Astrocyte (in vitro differentiated cells and primary cell): ENCODE measurements at regions not wholly inside any gene's neighbourhood (a gene's known extent, or its start where the extent isn't known, plus 50 kb on each side); places are given as distances from the start of the nearest gene placed in this dataset.
"Not testable (repeated sequence)": the region's sequence is repeated elsewhere in the genome, so short reads cannot be mapped to it uniquely, and the experiment has no call there.

Source experiments
- DNase-seq: peaks from one replicate; pipeline ENCODE4 v3.0.0-alpha.2; 2010; ENCODE audit warnings: low read depth
- FAIRE-seq: peaks from 2 replicates; lab custom pipeline; 2011; peaks lifted over from hg19 to GRCh38; lab: Jason Lieb, UNC
- H2AFZ ChIP-seq: 2 replicates; pipeline ENCODE4 v1.6.0; 2012; ENCODE audit warnings: low read depth, low read length, inconsistent platforms
- H3K27ac ChIP-seq: 2 replicates; pipeline ENCODE4 v1.5.1; 2011; ENCODE audit warnings: low read depth, low read length, inconsistent platforms
- H3K27me3 ChIP-seq: 2 replicates; pipeline ENCODE4 v1.6.0; 2011; ENCODE audit warnings: low read length, inconsistent platforms; ENCODE audit not compliant: insufficient read depth
- H3K36me3 ChIP-seq: 2 replicates; pipeline ENCODE4 v1.5.1; 2011; ENCODE audit warnings: low read length, inconsistent platforms; ENCODE audit not compliant: insufficient read depth
- H3K4me1 ChIP-seq: 2 replicates; pipeline ENCODE4 v1.5.1; 2011; ENCODE audit warnings: low read length, inconsistent platforms; ENCODE audit not compliant: insufficient read depth
- H3K4me2 ChIP-seq: 2 replicates; pipeline ENCODE4 v1.6.0; 2012; ENCODE audit warnings: low read length, inconsistent platforms
- H3K4me3 ChIP-seq: 2 replicates; pipeline ENCODE4 v1.5.1; 2011; ENCODE audit warnings: low read depth, mild to moderate bottlenecking, low read length, inconsistent platforms; ENCODE audit not compliant: insufficient read depth
- H3K79me2 ChIP-seq: 2 replicates; pipeline ENCODE4 v1.6.0; 2012; ENCODE audit warnings: mild to moderate bottlenecking, low read length, inconsistent platforms; ENCODE audit not compliant: insufficient read depth
- H3K9ac ChIP-seq: 2 replicates; pipeline ENCODE4 v1.6.0; 2012; ENCODE audit warnings: mild to moderate bottlenecking, low read length, inconsistent platforms
- H3K9me3 ChIP-seq: 2 replicates; pipeline ENCODE4 v1.5.1; 2012; ENCODE audit warnings: low read depth, mild to moderate bottlenecking, low read length, inconsistent platforms; ENCODE audit not compliant: insufficient read depth
- H4K20me1 ChIP-seq: 2 replicates; pipeline ENCODE4 v1.6.0; 2012; ENCODE audit warnings: low read length, inconsistent platforms; ENCODE audit not compliant: insufficient read depth
- H3K27ac Mint-ChIP-seq: one replicate; pipeline ENCODE4 v1.8.0; 2021; ENCODE audit warnings: mild to moderate bottlenecking, mixed read lengths; ENCODE audit not compliant: unreplicated experiment
- H3K27me3 Mint-ChIP-seq: one replicate; pipeline ENCODE4 v1.8.0; 2021; ENCODE audit warnings: low read depth, mixed read lengths; ENCODE audit not compliant: unreplicated experiment
- H3K36me3 Mint-ChIP-seq: one replicate; pipeline ENCODE4 v1.8.0; 2021; ENCODE audit warnings: low read depth, mixed read lengths; ENCODE audit not compliant: unreplicated experiment
- H3K4me1 Mint-ChIP-seq: one replicate; pipeline ENCODE4 v1.8.0; 2021; ENCODE audit warnings: low read depth, mixed read lengths; ENCODE audit not compliant: unreplicated experiment
- H3K4me3 Mint-ChIP-seq: one replicate; pipeline ENCODE4 v1.8.0; 2021; ENCODE audit warnings: mild to moderate bottlenecking, moderate library complexity, mixed read lengths; ENCODE audit not compliant: unreplicated experiment
- H3K9me3 Mint-ChIP-seq: one replicate; pipeline ENCODE4 v1.8.0; 2021; ENCODE audit warnings: mild to moderate bottlenecking, mixed read lengths; ENCODE audit not compliant: unreplicated experiment
- CTCF ChIP-seq: IDR thresholded peaks from 2 replicates; pipeline ENCODE4 v1.5.1; 2011; ENCODE audit warnings: low read depth, mild to moderate bottlenecking, inconsistent platforms, low read length, moderate library complexity; ENCODE audit not compliant: insufficient read depth
- EZH2 ChIP-seq: IDR thresholded peaks from 2 replicates; pipeline ENCODE4 v1.6.1; 2012; ENCODE audit warnings: mild to moderate bottlenecking, low read length, inconsistent platforms; ENCODE audit not compliant: insufficient read depth

GRCh38 chr2:21372654-21373053 is 248.9 kb downstream of the TDRD15 start:
- no peak for FAIRE-seq
- H3K9ac ChIP-seq = no peak overlapping the region
- Mint-ChIP-seq H3K4me1 (no peaks in the 10 kb centered on the region), H3K36me3 (no peaks in the 10 kb centered on the region), H3K9me3 (no peaks in the 10 kb centered on the region), H3K27ac (no peak overlapping the region), H3K4me3 (no peak overlapping the region), H3K27me3 (peaks cover 16% of the 10 kb centered on the region)
- H3K27ac ChIP-seq = no peak overlapping the region
- no peaks in the 10 kb centered on the region for H3K79me2 ChIP-seq
- H3K4me3 ChIP-seq = no peak overlapping the region
- no peaks in the 10 kb centered on the region for H3K9me3 ChIP-seq
- no peaks in the 10 kb centered on the region for H3K4me1 ChIP-seq
- TF ChIP-seq CTCF = peak; percentile 15
- no peak for TF ChIP-seq EZH2
- DNase-seq = no peak
- H2AFZ ChIP-seq = no peak overlapping the region
- no peaks in the 10 kb centered on the region for H4K20me1 ChIP-seq
- no peaks in the 10 kb centered on the region for H3K27me3 ChIP-seq
- H3K36me3 ChIP-seq = no peaks in the 10 kb centered on the region
- H3K4me2 ChIP-seq = no peak overlapping the region

- Histone ChIP-seq H3K4me3 (no peak overlapping the region), H3K27me3 (no peaks in the 10 kb centered on the region), H2AFZ (no peak overlapping the region), H3K79me2 (no peaks in the 10 kb centered on the region), H3K4me1 (no peaks in the 10 kb centered on the region), H3K27ac (no peak overlapping the region), H3K9ac (no peak overlapping the region), H3K36me3 (no peaks in the 10 kb centered on the region), H3K9me3 (no peaks in the 10 kb centered on the region), H4K20me1 (no peaks in the 10 kb centered on the region), H3K4me2 (no peak overlapping the region)
- H3K27ac Mint-ChIP-seq = no peak overlapping the region
- no peaks in the 10 kb centered on the region for H3K36me3 Mint-ChIP-seq
- H3K4me1 Mint-ChIP-seq = no peaks in the 10 kb centered on the region
- TF ChIP-seq CTCF (no peak), EZH2 (no peak)
- H3K9me3 Mint-ChIP-seq = peaks cover 1% of the 10 kb centered on the region
- DNase-seq (no peak), FAIRE-seq (no peak)
- H3K27me3 Mint-ChIP-seq = peaks cover 4% of the 10 kb centered on the region
- H3K4me3 Mint-ChIP-seq = no peak overlapping the region
These were observed 253.1 kb downstream of the TDRD15 start for GRCh38 chr2:21376864-21377263.

- no peak overlapping the region for H3K27ac ChIP-seq
- no peak overlapping the region for H3K4me2 ChIP-seq
- Mint-ChIP-seq H3K27me3 (peaks cover 10% of the 10 kb centered on the region), H3K27ac (no peak overlapping the region), H3K4me3 (no peak overlapping the region), H3K9me3 (peaks cover 3% of the 10 kb centered on the region), H3K36me3 (no peaks in the 10 kb centered on the region), H3K4me1 (no peaks in the 10 kb centered on the region)
- no peaks in the 10 kb centered on the region for H4K20me1 ChIP-seq
- no peaks in the 10 kb centered on the region for H3K9me3 ChIP-seq
- no peak overlapping the region for H2AFZ ChIP-seq
- H3K4me3 ChIP-seq = no peak overlapping the region
- H3K79me2 ChIP-seq = no peaks in the 10 kb centered on the region
- H3K36me3 ChIP-seq = no peaks in the 10 kb centered on the region
- H3K4me1 ChIP-seq = no peaks in the 10 kb centered on the region
- DNase-seq (no peak), FAIRE-seq (no peak)
- TF ChIP-seq CTCF (no peak), EZH2 (no peak)
- H3K9ac ChIP-seq = no peak overlapping the region
- no peaks in the 10 kb centered on the region for H3K27me3 ChIP-seq
These were observed 255.4 kb downstream of the TDRD15 start for GRCh38 chr2:21379140-21379539.

GRCh38 chr2:21379668-21380067 is 255.9 kb downstream of the TDRD15 start:
- not testable (repeated sequence) for H3K9me3 ChIP-seq, H3K27ac Mint-ChIP-seq, H3K27ac ChIP-seq, H3K36me3 Mint-ChIP-seq, H3K4me3 Mint-ChIP-seq, DNase-seq, H3K9ac ChIP-seq, H3K4me2 ChIP-seq, FAIRE-seq, H3K4me3 ChIP-seq, H4K20me1 ChIP-seq, H3K4me1 Mint-ChIP-seq, H3K27me3 Mint-ChIP-seq, H2AFZ ChIP-seq, H3K4me1 ChIP-seq, H3K79me2 ChIP-seq, H3K9me3 Mint-ChIP-seq, H3K27me3 ChIP-seq, H3K36me3 ChIP-seq
